Tibial artery (tissue), 4 donors: ENCODE measurements at regions not wholly inside any gene's neighbourhood (a gene's known extent, or its start where the extent isn't known, plus 50 kb on each side); places are given as distances from the start of the nearest gene placed in this dataset.

Experiments
- DNase-seq, 2 donors: peaks; one replicate each; pipeline ENCODE4 v3.0.0-alpha.2; 2019
- H3K27ac ChIP-seq, 2 donors: fragments of 200-600 bp; sonication (generic) in 1 of 2; 1 replicate in 1 of 2; 2 replicates in 1 of 2; pipeline ENCODE4 v1.5.1; 2018 to 2019; ENCODE audit warnings: mild to moderate bottlenecking in 1 of 2
- H3K27me3 ChIP-seq, 2 donors: fragments of 200-600 bp; sonication (generic) in 1 of 2; one replicate each; pipeline versions ENCODE4 v1.5.1 to v1.6.0; 2016 to 2019
- H3K36me3 ChIP-seq, 3 donors: fragments of 200-600 bp; sonication (generic) in 2 of 3; one replicate each; pipeline ENCODE4 v1.5.1; 2016 to 2019; ENCODE audit warnings: mild to moderate bottlenecking in 2 of 3
- H3K4me1 ChIP-seq, 4 donors: fragments of 200-600 bp; sonication (generic) in 2 of 4; 1 replicate in 3 of 4; 2 replicates in 1 of 4; pipeline ENCODE4 v1.5.1; 2016 to 2019
- H3K4me3 ChIP-seq, 2 donors: fragments of 200-600 bp; sonication (generic) in 1 of 2; 1 replicate in 1 of 2; 2 replicates in 1 of 2; pipeline ENCODE4 v1.5.1; 2018 to 2019; ENCODE audit warnings: mild to moderate bottlenecking in 2 of 2
- H3K9me3 ChIP-seq, 3 donors: fragments of 200-600 bp; sonication (generic) in 1 of 3; one replicate each; pipeline ENCODE4 v1.5.1; 2016 to 2019
- CTCF ChIP-seq, 2 experiments: fragments of 200-600 bp in 1 of 2; fragments of 450-650 bp in 1 of 2; IDR thresholded peaks; one replicate each; pipeline ENCODE4 v1.5.1; 2017 to 2019; ENCODE audit warnings: antibody characterized with exemption in 2 of 2, mild to moderate bottlenecking in 1 of 2, moderate library complexity in 1 of 2
- intact Hi-C: fragments of 100-400 bp; cut with DNase I; formaldehyde crosslinking; loops from one replicate; pipeline ENCODE4 v1.15.0; 2023; ENCODE audit warnings: low total_unique reads

- intact Hi-C loops, result no loop called here
- TF ChIP-seq CTCF (IDR thresholded peaks at IDR 0.05), result no peak
- DNase-seq, result no peak
- H3K27me3 ChIP-seq, result no peaks in the 10 kb centered on the region
- no peaks in the 10 kb centered on the region for H3K36me3 ChIP-seq
- H3K4me3 ChIP-seq, result no peak overlapping the region
- H3K4me1 ChIP-seq, result no peaks in the 10 kb centered on the region
- H3K27ac ChIP-seq, result no peak overlapping the region
- peaks cover 0 to 5% (median 2%) of the 10 kb centered on the region in 3 donors for H3K9me3 ChIP-seq
These were observed 804.9 kb downstream of the RAB28 start for GRCh38 chr4:12679217-12679616.

DNA sequence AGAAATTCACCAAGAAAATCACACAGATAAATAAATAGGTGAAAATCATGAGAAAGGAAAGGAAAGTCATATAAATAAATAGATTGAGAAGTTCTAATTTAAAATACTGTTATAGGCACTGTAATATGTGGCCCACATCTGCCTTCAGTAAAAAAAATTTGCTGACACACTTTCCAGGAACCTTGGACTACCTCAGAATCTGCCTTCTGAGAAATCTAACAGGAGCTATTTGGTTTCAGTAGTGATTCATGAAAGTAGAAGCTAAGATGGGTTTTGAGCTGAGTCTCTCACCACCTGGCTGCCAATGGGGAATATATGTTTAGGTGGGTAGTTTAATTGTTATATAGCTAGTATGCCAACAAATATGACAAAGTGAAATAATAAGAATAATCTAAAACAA lies 810.0 kb downstream of the RAB28 start:
- no peak for DNase-seq
- H3K4me3 ChIP-seq, result no peak overlapping the region
- no peaks in the 10 kb centered on the region for H3K4me1 ChIP-seq
- H3K27me3 ChIP-seq, result no peaks in the 10 kb centered on the region
- no peaks in the 10 kb centered on the region for H3K36me3 ChIP-seq
- peaks cover 0 to 5% (median 2%) of the 10 kb centered on the region in 3 donors for H3K9me3 ChIP-seq
- TF ChIP-seq CTCF (IDR thresholded peaks at IDR 0.05), result no peak
- H3K27ac ChIP-seq, result no peak overlapping the region
- intact Hi-C loops, result no loop called here

DNA sequence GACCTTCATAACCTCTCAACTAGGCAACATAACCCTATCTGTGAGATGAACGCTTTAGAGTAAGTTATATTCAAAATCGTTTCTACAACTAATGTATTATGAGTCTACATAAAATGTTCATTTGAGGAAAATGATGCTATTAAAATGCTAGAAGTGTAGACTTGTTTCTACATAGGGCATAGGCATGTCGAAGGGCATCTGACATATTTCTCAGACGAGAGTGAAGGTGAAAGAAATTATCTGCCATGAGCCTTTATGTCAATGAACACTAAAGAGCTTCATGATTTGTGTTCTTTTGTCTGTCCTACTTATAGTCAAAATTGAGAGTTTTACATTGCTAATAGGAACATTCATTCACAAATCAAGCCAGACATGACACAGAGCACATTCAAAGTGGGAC lies 811.8 kb downstream of the RAB28 start:
- intact Hi-C loops, result no loop called here
- TF ChIP-seq CTCF (IDR thresholded peaks at IDR 0.05), result no peak
- no peak overlapping the region for H3K27ac ChIP-seq
- H3K9me3 ChIP-seq, result peaks cover 0 to 5% (median 2%) of the 10 kb centered on the region in 3 donors
- H3K4me1 ChIP-seq, result no peaks in the 10 kb centered on the region
- H3K36me3 ChIP-seq, result no peaks in the 10 kb centered on the region
- H3K27me3 ChIP-seq, result no peaks in the 10 kb centered on the region
- no peak overlapping the region for H3K4me3 ChIP-seq
- DNase-seq, result no peak

GRCh38 chr4:12658146-12658545 lies 826.0 kb downstream of the RAB28 start:
- Histone ChIP-seq H3K27ac (no peak overlapping the region), H3K27me3 (no peaks in the 10 kb centered on the region), H3K36me3 (no peaks in the 10 kb centered on the region), H3K9me3 (no peaks in the 10 kb centered on the region), H3K4me1 (no peaks in the 10 kb centered on the region), H3K4me3 (no peak overlapping the region)
- intact Hi-C loops, result no loop called here
- no peak for DNase-seq
- TF ChIP-seq CTCF (IDR thresholded peaks at IDR 0.05), result no peak

GRCh38 chr4:12651876-12652275 lies 832.3 kb downstream of the RAB28 start:
- intact Hi-C loops, result no loop called here
- H3K36me3 ChIP-seq, result no peaks in the 10 kb centered on the region
- peaks cover 0 to 3% (median 0%) of the 10 kb centered on the region in 4 donors for H3K4me1 ChIP-seq
- H3K4me3 ChIP-seq, result no peak overlapping the region
- no peak overlapping the region for H3K27ac ChIP-seq
- no peak for DNase-seq
- no peaks in the 10 kb centered on the region for H3K27me3 ChIP-seq
- TF ChIP-seq CTCF (IDR thresholded peaks at IDR 0.05), result no peak
- no peaks in the 10 kb centered on the region for H3K9me3 ChIP-seq

DNA sequence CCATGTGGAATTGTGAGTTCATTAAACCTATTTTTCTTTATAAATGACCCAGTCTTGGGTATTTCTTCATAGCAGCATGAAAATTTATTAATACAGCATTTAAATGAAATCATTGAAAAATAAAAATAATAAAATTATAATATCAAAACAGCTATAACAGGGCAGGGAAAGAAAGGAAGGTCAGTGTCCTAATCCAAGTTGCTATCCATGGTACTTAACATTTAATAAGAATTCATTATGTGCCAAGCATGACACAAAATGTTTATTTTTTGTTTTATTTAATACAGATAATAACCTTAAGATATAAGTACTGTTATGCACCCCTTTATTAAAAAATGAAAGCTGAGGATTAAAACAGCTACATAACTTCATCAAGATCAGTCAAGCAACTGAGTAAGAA lies 838.4 kb downstream of the RAB28 start:
- intact Hi-C loops, result no loop called here
- no peak for TF ChIP-seq CTCF (IDR thresholded peaks at IDR 0.05)

More for the DNA sequence above, 838.4 kb downstream of the RAB28 start:
- Histone ChIP-seq H3K4me1 (peaks cover 0 to 3% (median 0%) of the 10 kb centered on the region in 4 donors), H3K27ac (no peak overlapping the region), H3K27me3 (no peaks in the 10 kb centered on the region), H3K36me3 (no peaks in the 10 kb centered on the region), H3K4me3 (no peak overlapping the region), H3K9me3 (no peaks in the 10 kb centered on the region)
- DNase-seq, result no peak
